GM23338 (cell line): ENCODE measurements at regions not wholly inside any gene's neighbourhood (a gene's known extent, or its start where the extent isn't known, plus 50 kb on each side); places are given as distances from the start of the nearest gene placed in this dataset.
A peak's percentile ranks its signal among the peaks of the same experiment; 100 is the strongest.

Experiments used
- ATAC-seq: fragments of 200-7000 bp; cut with Tn5 transposase; 3 replicates; pipeline ENCODE4 v1.9.1; 2020
- DNase-seq: peaks from one replicate; pipeline ENCODE4 v3.0.0-alpha.2; 2015; ENCODE audit warnings: low spot score
- H2AFZ ChIP-seq: fragments of 200-600 bp; sonication (generic); 2 replicates; pipeline ENCODE4 v1.8.0; 2016; ENCODE audit warnings: antibody characterized with exemption, mild to moderate bottlenecking, moderate library complexity
- H3F3A ChIP-seq: fragments of 200-600 bp; sonication (generic); replicated peaks from 2 replicates; pipeline ENCODE4 v1.8.0; 2017; ENCODE audit warnings: antibody characterized with exemption, mixed run types, low read depth
- H3K27ac ChIP-seq: fragments of 200-600 bp; sonication (generic); 2 replicates; pipeline ENCODE4 v1.6.1; 2016; ENCODE audit warnings: low read depth
- H3K27me3 ChIP-seq: fragments of 200-600 bp; sonication (generic); 2 replicates; pipeline ENCODE4 v1.8.0; 2016; ENCODE audit warnings: mild to moderate bottlenecking, mixed run types, moderate library complexity; ENCODE audit not compliant: insufficient read depth
- H3K36me3 ChIP-seq: fragments of 200-600 bp; sonication (generic); 2 replicates; pipeline ENCODE4 v1.8.0; 2016; ENCODE audit warnings: mild to moderate bottlenecking; ENCODE audit not compliant: insufficient read depth
- H3K4me1 ChIP-seq: fragments of 200-600 bp; sonication (generic); 2 replicates; pipeline ENCODE4 v1.8.0; 2016; ENCODE audit warnings: mild to moderate bottlenecking, moderate library complexity; ENCODE audit not compliant: insufficient read depth
- H3K4me2 ChIP-seq: fragments of 200-600 bp; sonication (generic); 2 replicates; pipeline ENCODE4 v1.7.1; 2017; ENCODE audit warnings: mixed run types
- H3K4me3 ChIP-seq: fragments of 200-600 bp; sonication (generic); 2 replicates; pipeline ENCODE4 v1.6.1; 2016; ENCODE audit warnings: mixed run types
- H3K79me2 ChIP-seq: fragments of 200-600 bp; sonication (generic); replicated peaks from 2 replicates; pipeline ENCODE4 v1.8.0; 2017; ENCODE audit warnings: mild to moderate bottlenecking; ENCODE audit not compliant: insufficient read depth
- H3K9me2 ChIP-seq: fragments of 200-600 bp; sonication (generic); 2 replicates; pipeline ENCODE4 v1.8.0; 2017; ENCODE audit not compliant: insufficient read depth
- H4K20me1 ChIP-seq: fragments of 200-600 bp; sonication (generic); replicated peaks from 2 replicates; pipeline ENCODE4 v1.8.0; 2017; ENCODE audit warnings: mild to moderate bottlenecking; ENCODE audit not compliant: insufficient read depth
- H3K27ac Mint-ChIP-seq: 2 replicates; pipeline ENCODE4 v1.8.0; 2020; ENCODE audit warnings: inconsistent platforms, mild to moderate bottlenecking, moderate library complexity, mixed read lengths
- H3K27me3 Mint-ChIP-seq: 3 replicates; pipeline ENCODE4 v1.8.0; 2022; ENCODE audit warnings: low read depth, mild to moderate bottlenecking, moderate library complexity, mixed read lengths, inconsistent platforms; ENCODE audit not compliant: insufficient read depth, poor library complexity
- H3K36me3 Mint-ChIP-seq: 3 replicates; pipeline ENCODE4 v1.8.0; 2021; ENCODE audit warnings: low read depth, mild to moderate bottlenecking, inconsistent platforms, moderate library complexity, mixed read lengths
- H3K4me1 Mint-ChIP-seq: 3 replicates; pipeline ENCODE4 v1.8.0; 2020; ENCODE audit warnings: mild to moderate bottlenecking, inconsistent platforms, mixed read lengths
- H3K4me3 Mint-ChIP-seq: 3 replicates; pipeline ENCODE4 v1.8.0; 2021; ENCODE audit warnings: moderate library complexity, mild to moderate bottlenecking, inconsistent platforms, mixed read lengths
- H3K9me3 Mint-ChIP-seq: 3 replicates; pipeline ENCODE4 v1.8.0; 2020; ENCODE audit warnings: moderate library complexity, mild to moderate bottlenecking, inconsistent platforms, mixed read lengths
- CREB1 ChIP-seq: fragments of 250-450 bp; sonication (Bioruptor Pico); IDR thresholded peaks from 2 replicates; pipeline ENCODE4 v1.5.0; 2020; ENCODE audit warnings: low read depth, mild to moderate bottlenecking, moderate library complexity
- CTCF ChIP-seq, 2 experiments: fragments of 200-600 bp in 1 of 2; sonication (generic) in 1 of 2; conservative IDR thresholded peaks; 2 replicates each; pipeline versions ENCODE4 v1.5.1 to v1.6.1; 2016 to 2017; ENCODE audit warnings: antibody characterized with exemption in 2 of 2, low read depth in 2 of 2, mild to moderate bottlenecking in 2 of 2, moderate library complexity in 1 of 2
- ETS1 ChIP-seq: IDR thresholded peaks from 2 replicates; pipeline ENCODE4 v1.6.1; 2016; ENCODE audit warnings: antibody characterized with exemption
- EZH2 ChIP-seq: fragments of 200-600 bp; sonication (generic); IDR thresholded peaks from one replicate; pipeline ENCODE4 v1.8.0; 2017; ENCODE audit warnings: antibody characterized with exemption, mild to moderate bottlenecking, low read depth; ENCODE audit not compliant: unreplicated experiment
- EZH2phosphoT487 ChIP-seq: fragments of 200-600 bp; sonication (generic); IDR thresholded peaks from one replicate; pipeline ENCODE4 v1.8.1; 2018; ENCODE audit warnings: antibody characterized with exemption; ENCODE audit not compliant: unreplicated experiment
- JUNB ChIP-seq: IDR thresholded peaks from one replicate; pipeline ENCODE4 v1.6.1; 2016; ENCODE audit warnings: antibody characterized with exemption; ENCODE audit not compliant: unreplicated experiment
- REST ChIP-seq: IDR thresholded peaks from one replicate; pipeline ENCODE4 v1.6.1; 2018; ENCODE audit warnings: antibody characterized with exemption; ENCODE audit not compliant: unreplicated experiment
- STAT1 ChIP-seq: IDR thresholded peaks from one replicate; pipeline ENCODE4 v1.6.1; 2016; ENCODE audit warnings: antibody characterized with exemption; ENCODE audit not compliant: unreplicated experiment
- ZNF114 ChIP-seq: fragments of 250-450 bp; sonication (Bioruptor Pico); IDR thresholded peaks from 2 replicates; pipeline ENCODE4 v1.5.0; 2020; ENCODE audit warnings: mild to moderate bottlenecking, moderate library complexity
- ZNF331 ChIP-seq: fragments of 250-450 bp; sonication (Bioruptor Pico); IDR thresholded peaks from 2 replicates; pipeline ENCODE4 v1.5.0; 2020; ENCODE audit warnings: low read depth, mild to moderate bottlenecking, moderate library complexity
- ZNF462 ChIP-seq: fragments of 250-450 bp; sonication (Bioruptor Pico); IDR thresholded peaks from 2 replicates; pipeline ENCODE4 v1.5.0; 2020; ENCODE audit warnings: mild to moderate bottlenecking, moderate library complexity

GRCh38 chr13:44758630-44759383 lies 182.7 kb upstream of the TSC22D1 start:
- H3K4me2 ChIP-seq = no peak overlapping the region
- H3K36me3 ChIP-seq = no peaks in the 10 kb centered on the region
- no peaks in the 10 kb centered on the region for H3K4me1 ChIP-seq
- Mint-ChIP-seq H3K27me3 (peaks cover 11% of the 10 kb centered on the region), H3K4me1 (peaks cover 17% of the 10 kb centered on the region; the same call in 2 of the 3 replicates), H3K9me3 (no peaks in the 10 kb centered on the region), H3K36me3 (no peaks in the 10 kb centered on the region), H3K27ac (no peak overlapping the region), H3K4me3 (no peak overlapping the region)
- no peak for TF ChIP-seq ZNF462
- TF ChIP-seq JUNB = no peak
- no peak for TF ChIP-seq CREB1
- no peak for TF ChIP-seq REST
- no peak for TF ChIP-seq EZH2phosphoT487
- no peak for TF ChIP-seq CTCF (conservative IDR thresholded peaks at IDR 0.05; ENCODE audit: low read depth in 2 of 2)
- TF ChIP-seq ETS1 = no peak
- TF ChIP-seq ZNF114 (CRISPR knock-in tag) = no peak
- no peak for TF ChIP-seq STAT1
- no peak for TF ChIP-seq ZNF331 (CRISPR knock-in tag)
- no peak for TF ChIP-seq EZH2
- no peak overlapping the region for H3K4me3 ChIP-seq
- H3K79me2 ChIP-seq = no peaks in the 10 kb centered on the region
- no peak for DNase-seq
- H3K9me2 ChIP-seq = no peaks in the 10 kb centered on the region
- no peaks in the 10 kb centered on the region for H3K27me3 ChIP-seq
- peak; percentile 28; the same call in 2 of the 3 replicates for ATAC-seq
- no peak overlapping the region for H3K27ac ChIP-seq
- peak overlapping the region; percentile 76 for H2AFZ ChIP-seq
- no peaks in the 10 kb centered on the region for H4K20me1 ChIP-seq
- H3F3A ChIP-seq = no peaks in the 10 kb centered on the region
